ENCODE measurements at regions not wholly inside any gene's neighbourhood (a gene's known extent, or its start where the extent isn't known, plus 50 kb on each side); places are given as distances from the start of the nearest gene placed in this dataset.
"Not testable (repeated sequence)": the region's sequence is repeated elsewhere in the genome, so short reads cannot be mapped to it uniquely, and the experiment has no call there.

- H3K18ac ChIP-seq (ENCODE audit: insufficient read length, low read depth, low read length); H3K4me3 Mint-ChIP-seq; H3K27me3 Mint-ChIP-seq (ENCODE audit: low read depth); H3K14ac ChIP-seq (ENCODE audit: insufficient read depth, low read length); H4K20me1 ChIP-seq (ENCODE audit: control insufficient read depth, insufficient read depth, insufficient read length); H3K4me1 Mint-ChIP-seq; H3K23me2 ChIP-seq (ENCODE audit: insufficient read length, low read depth, low read length, poor library complexity, severe bottlenecking); H3K56ac ChIP-seq (ENCODE audit: insufficient read length, low read depth, low read length); H2BK120ac ChIP-seq (ENCODE audit: low read depth, low read length, poor library complexity, severe bottlenecking); H2BK5ac ChIP-seq (ENCODE audit: insufficient read length, low read length); H3K79me1 ChIP-seq (ENCODE audit: insufficient read depth, low read depth, low read length, poor library complexity, severe bottlenecking); H2AK5ac ChIP-seq (ENCODE audit: insufficient read length, low read length); H3K27ac ChIP-seq (ENCODE audit: insufficient read length, low read depth, low read length); H2BK20ac ChIP-seq (ENCODE audit: low read depth, low read length, poor library complexity, severe bottlenecking); H3K9ac ChIP-seq (ENCODE audit: extremely low read depth, insufficient read length, low read length); H4K8ac ChIP-seq (replicated peaks; ENCODE audit: insufficient read length, low read depth, low read length); H3K9me3 ChIP-seq (ENCODE audit: control insufficient read depth, low read depth, low read length); DNase-seq; H3K4me2 ChIP-seq (ENCODE audit: insufficient read depth, insufficient read length, low read length); H4K91ac ChIP-seq (ENCODE audit: insufficient read length, low read depth, low read length); H3T11ph ChIP-seq (ENCODE audit: low read length); H3K27ac Mint-ChIP-seq; H3K79me2 ChIP-seq (ENCODE audit: insufficient read depth, low read length); H2AFZ ChIP-seq (ENCODE audit: low read length); H4K5ac ChIP-seq (ENCODE audit: insufficient read length, low read depth, low read length); H3K36me3 Mint-ChIP-seq (ENCODE audit: insufficient read depth in 1 of 3, low read depth in 3 of 3); H2BK15ac ChIP-seq (ENCODE audit: low read depth, low read length); H3K27me3 ChIP-seq (ENCODE audit: insufficient read depth, low read length); H2BK12ac ChIP-seq (ENCODE audit: insufficient read length, low read depth, low read length); H3K9me3 Mint-ChIP-seq; H3K4me1 ChIP-seq (ENCODE audit: insufficient read depth, low read length); H3K4ac ChIP-seq (ENCODE audit: low read depth, low read length); H3K23ac ChIP-seq (ENCODE audit: insufficient read length, low read depth, low read length): not testable (repeated sequence)
- WGBS (ENCODE audit: extremely low coverage, insufficient read length, low lambda C conversion rate), result no CpG with 5 or more reads among the region's 7 CpGs
These were observed 182.4 kb downstream of the POTEB start for GRCh38 chr15:21695089-21695488.

GRCh38 chr15:21692471-21693102, 184.9 kb downstream of the POTEB start:
- H3K56ac ChIP-seq (ENCODE audit: insufficient read length, low read depth, low read length); H3K36me3 Mint-ChIP-seq (ENCODE audit: insufficient read depth in 1 of 3, low read depth in 3 of 3); H3K4me2 ChIP-seq (ENCODE audit: insufficient read depth, insufficient read length, low read length); H2AK5ac ChIP-seq (ENCODE audit: insufficient read length, low read length); H3K4me1 Mint-ChIP-seq; H4K20me1 ChIP-seq (ENCODE audit: control insufficient read depth, insufficient read depth, insufficient read length); DNase-seq; H4K91ac ChIP-seq (ENCODE audit: insufficient read length, low read depth, low read length); H2AFZ ChIP-seq (ENCODE audit: low read length); H3K4ac ChIP-seq (ENCODE audit: low read depth, low read length); H2BK120ac ChIP-seq (ENCODE audit: low read depth, low read length, poor library complexity, severe bottlenecking); H3K9me3 ChIP-seq (ENCODE audit: control insufficient read depth, low read depth, low read length); H3T11ph ChIP-seq (ENCODE audit: low read length); H3K9me3 Mint-ChIP-seq; H4K5ac ChIP-seq (ENCODE audit: insufficient read length, low read depth, low read length); H4K8ac ChIP-seq (replicated peaks; ENCODE audit: insufficient read length, low read depth, low read length); H3K4me3 Mint-ChIP-seq; H2BK5ac ChIP-seq (ENCODE audit: insufficient read length, low read length); H3K18ac ChIP-seq (ENCODE audit: insufficient read length, low read depth, low read length); H3K9ac ChIP-seq (ENCODE audit: extremely low read depth, insufficient read length, low read length); H3K27ac Mint-ChIP-seq; H3K27me3 Mint-ChIP-seq (ENCODE audit: low read depth); H3K79me1 ChIP-seq (ENCODE audit: insufficient read depth, low read depth, low read length, poor library complexity, severe bottlenecking); H2BK15ac ChIP-seq (ENCODE audit: low read depth, low read length); H3K79me2 ChIP-seq (ENCODE audit: insufficient read depth, low read length); H2BK12ac ChIP-seq (ENCODE audit: insufficient read length, low read depth, low read length); H3K27me3 ChIP-seq (ENCODE audit: insufficient read depth, low read length); H3K14ac ChIP-seq (ENCODE audit: insufficient read depth, low read length); H3K4me1 ChIP-seq (ENCODE audit: insufficient read depth, low read length); H2BK20ac ChIP-seq (ENCODE audit: low read depth, low read length, poor library complexity, severe bottlenecking); H3K27ac ChIP-seq (ENCODE audit: insufficient read length, low read depth, low read length); H3K23ac ChIP-seq (ENCODE audit: insufficient read length, low read depth, low read length); H3K23me2 ChIP-seq (ENCODE audit: insufficient read length, low read depth, low read length, poor library complexity, severe bottlenecking): not testable (repeated sequence)
- no CpG with 5 or more reads among the region's 4 CpGs for WGBS (ENCODE audit: extremely low coverage, insufficient read length, low lambda C conversion rate)

Measured in H9 (cell line).